M059J (cell line): ENCODE measurements at regions not wholly inside any gene's neighbourhood (a gene's known extent, or its start where the extent isn't known, plus 50 kb on each side); places are given as distances from the start of the nearest gene placed in this dataset.

Experiments used
- DNase-seq: peaks from one replicate; pipeline ENCODE4 v3.0.0-alpha.2; 2012; ENCODE audit warnings: low read depth

GRCh38 chr10:92747066-92747465 lies 57.3 kb downstream of the HHEX start:
- DNase-seq: no peak

- no peak for DNase-seq
These were observed 57.8 kb downstream of the HHEX start for GRCh38 chr10:92747600-92747999.

- DNase-seq: peak; percentile 54
These were observed 61.2 kb downstream of the HHEX start for GRCh38 chr10:92750791-92751533.

GRCh38 chr10:92751534-92751811 lies 61.7 kb downstream of the HHEX start:
- no peak for DNase-seq

GRCh38 chr10:92751827-92752226 lies 62.1 kb downstream of the HHEX start:
- DNase-seq: no peak

- DNase-seq: no peak
These were observed 64.1 kb downstream of the HHEX start for GRCh38 chr10:92753865-92754264.

- no peak for DNase-seq
These were observed 66.0 kb downstream of the HHEX start for GRCh38 chr10:92755725-92756124.

- DNase-seq: peak; percentile 28
These were observed 66.7 kb downstream of the HHEX start for GRCh38 chr10:92756201-92757065.

- peak; percentile 86 for DNase-seq
These were observed 67.4 kb downstream of the HHEX start for GRCh38 chr10:92757066-92757710.

GRCh38 chr10:92757711-92758104 lies 68.0 kb downstream of the HHEX start:
- no peak for DNase-seq

- DNase-seq: no peak
These were observed 68.8 kb downstream of the HHEX start for GRCh38 chr10:92758594-92758993.

GRCh38 chr10:92760609-92761008 lies 70.9 kb downstream of the HHEX start:
- peak; percentile 86 for DNase-seq

GRCh38 chr10:92761571-92761970 lies 71.8 kb downstream of the HHEX start:
- DNase-seq: peak; percentile 66

- DNase-seq: no peak
These were observed 73.9 kb downstream of the HHEX start for GRCh38 chr10:92763634-92764155.

GRCh38 chr10:92766451-92766850 lies 76.7 kb downstream of the HHEX start:
- DNase-seq: no peak

GRCh38 chr10:92768104-92768503 lies 78.3 kb downstream of the HHEX start:
- DNase-seq: no peak

GRCh38 chr10:92773776-92774175 lies 74.5 kb upstream of the EXOC6 start:
- peak; percentile 17 for DNase-seq

- no peak for DNase-seq
These were observed 70.2 kb upstream of the EXOC6 start for GRCh38 chr10:92778091-92778490.

GRCh38 chr10:92785118-92785517 lies 63.2 kb upstream of the EXOC6 start:
- no peak for DNase-seq

GRCh38 chr10:92787557-92788152 lies 60.7 kb upstream of the EXOC6 start:
- DNase-seq: no peak

GRCh38 chr10:92789067-92789466 lies 59.3 kb upstream of the EXOC6 start:
- DNase-seq: no peak

- no peak for DNase-seq
These were observed 58.5 kb upstream of the EXOC6 start for GRCh38 chr10:92789786-92790185.
